HepG2 (cell line): ENCODE measurements at regions not wholly inside any gene's neighbourhood (a gene's known extent, or its start where the extent isn't known, plus 50 kb on each side); places are given as distances from the start of the nearest gene placed in this dataset.

Experiments used
- CTCF ChIP-seq: sonication (generic); formaldehyde crosslinking; IDR thresholded peaks from 2 replicates; pipeline ENCODE4 v1.5.0; 2020; ENCODE audit warnings: mild to moderate bottlenecking, missing genetic modification reagents, moderate library complexity
- RFX1 ChIP-seq: fragments of 450-650 bp; IDR thresholded peaks from 2 replicates; pipeline ENCODE4 v1.6.1; 2017
- ZBTB3 ChIP-seq: sonication (generic); formaldehyde crosslinking; IDR thresholded peaks from 2 replicates; pipeline ENCODE4 v1.4.0; 2020; ENCODE audit warnings: low read depth, mild to moderate bottlenecking, moderate library complexity, missing genetic modification reagents, borderline replicate concordance
- ZNF232 ChIP-seq: sonication (generic); formaldehyde crosslinking; IDR thresholded peaks from 2 replicates; pipeline ENCODE4 v1.4.0; 2020; ENCODE audit warnings: missing genetic modification reagents, borderline replicate concordance

DNA sequence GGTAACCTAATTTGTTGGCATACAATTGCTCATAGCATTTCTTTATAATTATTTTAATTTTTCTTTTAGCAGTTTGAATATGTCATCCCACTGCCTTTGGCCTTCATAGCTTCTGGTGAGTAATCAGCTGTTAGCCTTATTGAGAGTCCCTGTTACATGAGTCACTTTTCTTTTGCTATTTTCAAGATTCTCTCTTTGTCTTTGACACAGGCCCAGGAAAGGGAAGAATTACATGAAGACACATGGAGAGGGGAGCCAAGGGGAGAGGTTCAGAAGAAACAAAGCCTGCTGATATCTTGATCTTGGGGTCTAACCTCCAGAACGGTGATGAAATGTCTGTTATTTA lies 418.2 kb downstream of the METTL15 start:
- TF ChIP-seq CTCF (CRISPR knock-in tag) (no peak), ZBTB3 (no peak), ZNF232 (CRISPR knock-in tag) (no peak), RFX1 (no peak)
